GM18873 (cell line): ENCODE measurements at regions not wholly inside any gene's neighbourhood (a gene's known extent, or its start where the extent isn't known, plus 50 kb on each side); places are given as distances from the start of the nearest gene placed in this dataset.
A peak's percentile ranks its signal among the peaks of the same experiment; 100 is the strongest.

Experiments
- ATAC-seq: cut with Tn5 transposase; IDR thresholded peaks from one replicate; pipeline ENCODE4 v1.9.1; 2021; ENCODE audit warnings: mild to moderate bottlenecking, moderate library complexity, moderate number of reproducible peaks; ENCODE audit not compliant: unreplicated experiment, low FRiP score

GRCh38 chr2:8563814-8564474 lies 117.9 kb upstream of the ID2 start:
- ATAC-seq: no peak

GRCh38 chr2:8564475-8564874 lies 117.4 kb upstream of the ID2 start:
- no peak for ATAC-seq

GRCh38 chr2:8565399-8566154 lies 116.3 kb upstream of the ID2 start:
- no peak for ATAC-seq

- ATAC-seq: no peak
Observed at GRCh38 chr2:8566155-8566670, 115.6 kb upstream of the ID2 start.

- ATAC-seq: no peak
Observed at GRCh38 chr2:8566774-8567468, 114.9 kb upstream of the ID2 start.

GRCh38 chr2:8567469-8568260 lies 114.2 kb upstream of the ID2 start:
- ATAC-seq: no peak

GRCh38 chr2:8568543-8569302 lies 113.1 kb upstream of the ID2 start:
- ATAC-seq: no peak

GRCh38 chr2:8569332-8569930 lies 112.4 kb upstream of the ID2 start:
- no peak for ATAC-seq

- ATAC-seq: no peak
Observed at GRCh38 chr2:8570637-8571036, 111.2 kb upstream of the ID2 start.

- ATAC-seq: no peak
Observed at GRCh38 chr2:8571301-8571791, 110.5 kb upstream of the ID2 start.

- ATAC-seq: no peak
Observed at GRCh38 chr2:8571792-8572499, 109.9 kb upstream of the ID2 start.

- no peak for ATAC-seq
Observed at GRCh38 chr2:8572712-8573233, 109.1 kb upstream of the ID2 start.

- no peak for ATAC-seq
Observed at GRCh38 chr2:8573234-8573941, 108.5 kb upstream of the ID2 start.

GRCh38 chr2:8573942-8574195 lies 108.0 kb upstream of the ID2 start:
- ATAC-seq: no peak

- ATAC-seq: peak; percentile 50
Observed at GRCh38 chr2:8574196-8575037, 107.4 kb upstream of the ID2 start.

- no peak for ATAC-seq
Observed at GRCh38 chr2:8575038-8575833, 106.6 kb upstream of the ID2 start.
